GM19043 (cell line): ENCODE measurements at regions not wholly inside any gene's neighbourhood (a gene's known extent, or its start where the extent isn't known, plus 50 kb on each side); places are given as distances from the start of the nearest gene placed in this dataset.
"Not testable (repeated sequence)": the region's sequence is repeated elsewhere in the genome, so short reads cannot be mapped to it uniquely, and the experiment has no call there.

Experiments
- ATAC-seq: cut with Tn5 transposase; IDR thresholded peaks from one replicate; pipeline ENCODE4 v1.9.1; 2021; ENCODE audit warnings: low read depth; ENCODE audit not compliant: unreplicated experiment

DNA sequence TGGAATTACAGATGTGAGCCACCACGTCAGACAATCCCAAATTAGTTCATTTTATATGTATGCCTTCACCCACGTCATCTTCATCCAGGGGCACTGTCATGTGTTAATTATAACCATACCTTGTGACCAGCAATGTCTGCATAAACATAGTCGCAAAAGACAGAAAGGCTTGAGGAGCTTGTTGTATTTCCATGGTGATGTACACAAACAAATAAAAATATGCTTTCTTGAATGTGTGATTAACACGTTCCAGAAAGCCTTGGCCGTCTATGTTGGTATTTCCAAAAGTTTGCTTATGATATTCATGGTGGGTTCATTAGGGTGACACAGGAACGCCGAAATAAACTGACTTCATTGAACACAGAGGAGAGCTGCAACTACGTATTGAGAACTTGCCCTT lies 524.7 kb upstream of the ZNF717 start:
- ATAC-seq: no peak

DNA sequence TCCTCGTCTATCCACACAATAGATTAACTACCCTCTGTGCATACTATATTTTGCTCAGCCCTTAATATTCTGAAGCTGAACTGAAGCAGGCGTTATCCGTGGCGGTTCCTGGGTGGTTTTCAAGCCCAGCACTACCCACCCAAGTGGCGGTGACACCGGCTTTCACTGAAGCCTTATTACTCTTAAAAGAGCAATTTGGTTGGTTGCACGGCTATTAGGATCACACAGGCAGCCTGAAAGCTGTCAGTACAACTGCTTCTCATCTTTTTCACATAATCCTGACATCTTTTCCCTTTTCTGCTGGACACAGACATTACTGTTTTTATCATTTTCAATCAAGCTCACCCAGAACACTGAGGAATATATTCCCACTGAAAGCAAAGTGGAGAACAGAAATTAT lies 525.3 kb upstream of the ZNF717 start:
- no peak for ATAC-seq

DNA sequence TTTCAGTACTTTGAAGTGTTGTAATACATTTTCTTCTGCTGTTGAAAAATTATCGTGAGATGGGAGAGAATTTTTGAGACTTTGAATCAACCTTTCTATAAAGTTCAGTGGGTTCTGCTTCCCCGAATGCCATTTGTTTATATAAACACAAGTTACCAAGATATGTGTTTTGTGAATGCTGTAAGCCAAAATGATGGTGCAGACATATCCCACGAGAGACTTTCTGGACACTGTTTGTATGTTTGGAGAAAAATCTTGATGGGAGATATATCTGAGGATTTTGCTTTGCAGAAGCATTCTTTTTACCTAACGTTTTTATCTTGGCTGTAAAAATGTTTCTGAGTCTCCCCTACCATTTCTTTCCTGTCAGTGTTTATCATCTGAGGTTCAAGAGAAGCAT lies 526.6 kb upstream of the ZNF717 start:
- no peak for ATAC-seq

DNA sequence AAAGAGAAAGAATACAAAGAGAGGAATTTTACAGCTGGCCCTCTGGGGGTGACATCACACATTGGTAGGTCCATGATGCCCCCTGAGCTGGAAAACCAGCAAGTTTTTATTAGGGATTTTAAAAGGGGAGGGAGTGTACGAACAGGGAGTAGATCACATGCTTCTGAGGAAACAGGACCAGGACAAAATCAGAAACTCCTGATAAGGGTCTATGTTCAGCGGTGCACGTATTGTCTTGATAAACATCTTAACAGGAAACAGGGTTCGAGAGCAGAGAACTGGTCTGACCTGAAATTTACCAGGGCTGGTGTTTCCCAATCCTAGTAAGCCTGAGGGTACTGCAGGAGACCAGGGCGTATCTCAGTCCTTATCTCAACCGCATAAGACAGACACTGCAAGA lies 530.6 kb upstream of the ZNF717 start:
- not testable (repeated sequence) for ATAC-seq

DNA sequence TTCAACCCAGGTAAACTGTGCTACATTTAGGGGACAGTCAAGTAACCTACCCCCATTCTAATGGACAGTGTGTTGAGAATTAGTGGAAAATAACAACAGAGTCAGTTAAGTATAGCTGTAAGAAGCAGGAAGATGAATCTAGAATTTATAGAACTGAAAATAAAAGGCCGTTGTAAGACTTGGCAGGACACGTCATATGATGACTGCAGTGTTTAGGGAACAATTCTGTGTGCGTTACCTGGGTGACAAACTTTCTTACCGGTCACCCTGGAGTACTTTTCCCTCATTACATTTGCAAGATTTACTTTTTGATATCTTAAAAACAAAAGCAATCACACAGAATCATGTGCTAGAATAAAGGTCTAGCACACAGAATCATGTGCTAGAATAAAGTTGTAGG lies 536.3 kb upstream of the ZNF717 start:
- ATAC-seq: no peak

DNA sequence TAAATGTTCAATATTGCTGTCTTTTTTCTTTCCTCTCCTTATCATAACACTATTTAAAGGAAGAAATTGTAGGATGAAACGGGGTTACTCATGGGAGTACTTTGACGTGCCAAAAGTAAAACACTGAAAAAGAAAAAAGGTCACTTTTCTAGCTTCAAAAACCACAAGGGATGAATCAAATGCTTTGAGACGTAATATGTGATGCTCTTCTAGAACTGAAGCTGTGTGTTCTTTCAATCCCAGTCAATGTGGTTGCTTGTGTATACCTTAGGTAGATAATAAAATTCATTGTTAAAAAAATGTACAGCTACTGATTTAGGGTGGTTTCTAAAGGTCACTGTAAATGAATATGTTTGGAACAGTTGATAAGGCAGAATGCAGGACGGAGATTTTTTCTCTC lies 538.8 kb upstream of the ZNF717 start:
- ATAC-seq: no peak

DNA sequence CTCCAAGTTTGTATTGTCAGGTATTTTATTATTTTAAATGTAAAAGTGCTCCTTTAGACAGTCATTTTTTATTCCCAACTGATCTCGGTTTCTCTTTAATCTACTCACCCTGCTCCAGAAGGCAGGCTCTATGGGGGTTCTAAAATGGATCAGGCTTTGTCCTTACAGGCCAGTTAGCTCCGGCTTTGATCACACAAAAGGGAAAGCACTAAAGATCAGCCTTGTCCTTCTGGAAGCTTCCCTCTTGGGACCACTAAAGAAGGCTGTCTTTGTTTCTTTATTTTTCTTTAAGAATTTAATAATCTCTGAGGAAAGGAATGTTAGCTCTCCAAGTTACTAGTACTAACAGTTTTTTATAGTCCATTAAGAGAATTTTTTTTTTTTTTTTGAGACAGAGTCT lies 560.5 kb upstream of the ZNF717 start:
- ATAC-seq: no peak

DNA sequence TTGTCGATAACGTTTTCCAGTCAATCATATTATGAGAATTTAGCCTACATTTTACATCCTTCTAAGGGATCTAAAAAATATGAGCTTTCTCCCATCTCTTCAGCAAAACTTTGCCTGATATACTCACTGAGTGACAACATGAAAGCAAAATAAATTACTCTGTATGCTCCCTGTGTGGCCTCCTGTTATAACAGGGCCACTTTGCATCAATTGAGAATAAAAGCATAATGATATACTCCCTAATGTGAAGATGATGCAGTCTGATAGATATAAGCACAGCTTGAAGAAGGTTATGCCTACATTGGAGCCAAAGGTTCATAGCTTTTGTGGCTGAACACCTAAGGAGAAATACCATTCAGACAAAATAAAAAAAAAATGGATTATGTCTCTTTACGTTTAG lies 561.3 kb upstream of the ZNF717 start:
- no peak for ATAC-seq

DNA sequence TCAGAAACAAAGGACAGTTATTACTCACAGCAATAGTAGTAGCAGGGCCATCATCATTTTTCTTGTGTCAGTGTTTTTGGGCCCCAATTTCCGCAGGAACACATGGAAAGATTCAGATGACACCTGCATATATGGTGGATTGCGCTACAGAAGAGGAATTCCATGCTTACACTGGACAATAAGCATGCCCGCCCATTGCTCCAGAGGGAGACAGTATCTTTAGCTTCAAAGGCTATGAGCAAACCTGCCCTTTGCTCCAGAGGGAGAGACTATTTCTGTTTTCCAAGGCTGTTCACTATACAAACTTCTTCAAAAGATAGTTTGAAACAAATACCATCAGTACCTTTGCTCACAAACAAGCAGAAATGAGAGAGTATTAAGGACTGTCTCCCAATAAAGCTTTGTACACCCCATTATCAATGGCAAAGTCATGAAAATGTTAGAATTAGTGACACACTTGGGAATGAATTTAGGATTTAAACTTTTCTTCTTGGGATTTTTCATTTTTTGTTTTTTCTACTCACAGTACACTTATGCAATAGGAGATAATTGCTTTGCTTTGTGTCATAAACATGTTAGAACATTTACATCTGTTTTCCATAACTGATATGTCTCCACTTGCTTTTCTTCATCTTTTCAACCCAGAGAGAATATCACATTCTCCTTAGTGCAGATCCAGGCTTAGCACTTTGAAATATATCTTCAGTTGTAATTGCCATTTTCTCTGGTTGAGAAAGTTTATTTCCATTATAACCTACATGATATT lies 564.5 kb upstream of the ZNF717 start:
- ATAC-seq: no peak

DNA sequence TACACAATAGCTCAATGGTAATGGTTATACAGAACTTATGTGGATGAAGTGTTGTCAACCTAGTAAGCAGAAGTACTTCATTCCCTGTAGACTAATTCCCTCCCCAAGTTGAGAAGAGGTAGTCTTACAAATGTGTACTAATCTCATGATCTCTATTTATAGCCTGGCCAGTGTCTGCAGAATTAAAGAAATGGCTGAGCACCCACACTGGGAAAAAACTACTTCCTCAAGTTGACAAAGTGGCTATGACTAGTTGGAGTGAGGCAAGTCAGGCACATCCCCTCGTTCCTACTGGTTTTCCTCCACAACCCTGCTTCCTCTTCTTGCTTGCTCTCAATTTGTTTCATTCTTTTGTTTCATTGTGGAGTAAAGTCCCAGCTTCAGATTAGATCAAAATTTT lies 566.7 kb upstream of the ZNF717 start:
- no peak for ATAC-seq

DNA sequence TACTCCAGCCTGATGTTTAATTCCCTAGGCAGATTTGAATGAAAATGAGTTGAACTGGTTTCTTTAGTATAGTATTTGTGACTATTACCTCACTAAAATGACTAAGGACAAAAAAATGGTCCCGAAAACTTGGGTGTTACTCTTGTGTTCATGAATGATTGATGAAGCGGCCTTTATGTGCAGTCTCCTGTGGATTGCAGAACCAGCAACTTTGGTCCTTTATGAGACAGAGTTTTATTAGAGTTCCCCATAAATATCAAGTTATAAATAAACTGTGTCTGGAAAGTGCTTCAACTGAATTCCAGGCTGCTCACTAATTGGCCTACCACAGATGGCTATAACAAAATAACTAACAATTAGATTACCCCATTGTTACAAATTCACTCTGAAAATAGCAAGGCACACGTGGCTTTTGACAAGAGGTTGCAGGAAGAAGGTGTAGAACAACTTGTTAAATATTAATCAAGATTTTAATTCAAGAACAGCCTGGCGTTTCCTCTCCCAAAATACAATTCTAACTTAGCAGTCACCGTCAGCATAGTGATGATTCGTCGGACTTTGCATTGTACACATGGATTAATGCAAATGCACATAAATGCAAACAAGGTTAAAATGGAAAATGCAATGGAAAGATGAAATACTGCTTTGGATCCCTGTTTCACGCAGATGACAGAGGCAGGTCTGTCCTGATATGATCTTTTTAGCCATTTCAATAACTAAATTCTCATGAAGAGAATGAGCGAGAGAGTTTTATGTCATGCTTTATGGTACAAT lies 567.3 kb upstream of the ZNF717 start:
- ATAC-seq: no peak

DNA sequence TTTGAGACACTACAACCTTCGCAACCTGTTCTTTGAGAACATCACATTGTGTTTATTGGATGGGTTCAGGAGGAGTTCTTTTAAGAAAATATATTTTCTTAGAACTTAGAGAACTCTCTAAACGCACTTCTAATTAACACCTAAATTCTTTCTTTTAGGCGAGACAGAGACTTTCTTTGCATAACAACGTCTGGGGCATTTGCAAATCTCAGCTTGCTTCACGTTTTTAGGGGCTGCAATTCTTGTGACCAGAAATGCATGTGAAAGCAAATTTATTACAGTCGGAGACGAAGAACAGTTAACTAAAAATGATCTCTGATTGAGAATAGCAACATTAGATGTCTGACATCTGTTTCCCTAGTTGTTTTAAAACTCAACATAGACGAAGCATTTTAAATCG lies 568.3 kb upstream of the ZNF717 start:
- no peak for ATAC-seq

DNA sequence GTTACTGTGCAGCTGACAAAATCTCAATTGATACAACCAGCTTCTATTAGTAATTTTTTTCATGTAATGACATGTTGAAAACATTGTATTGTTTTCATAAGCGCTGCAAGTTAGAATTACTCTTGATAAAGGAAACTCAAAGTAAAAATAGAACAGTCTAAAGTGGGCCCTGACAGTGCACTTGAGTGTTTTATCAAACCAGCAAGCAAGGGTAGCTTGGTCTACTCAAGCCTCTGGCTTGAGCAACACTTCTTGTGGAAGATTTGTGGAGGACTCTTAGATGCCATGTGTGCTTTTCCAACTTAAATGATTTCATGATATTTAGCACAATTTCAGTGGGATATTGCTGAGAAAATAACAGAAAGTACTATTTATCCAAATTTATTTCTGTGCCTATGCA lies 575.7 kb upstream of the ZNF717 start:
- ATAC-seq: no peak

DNA sequence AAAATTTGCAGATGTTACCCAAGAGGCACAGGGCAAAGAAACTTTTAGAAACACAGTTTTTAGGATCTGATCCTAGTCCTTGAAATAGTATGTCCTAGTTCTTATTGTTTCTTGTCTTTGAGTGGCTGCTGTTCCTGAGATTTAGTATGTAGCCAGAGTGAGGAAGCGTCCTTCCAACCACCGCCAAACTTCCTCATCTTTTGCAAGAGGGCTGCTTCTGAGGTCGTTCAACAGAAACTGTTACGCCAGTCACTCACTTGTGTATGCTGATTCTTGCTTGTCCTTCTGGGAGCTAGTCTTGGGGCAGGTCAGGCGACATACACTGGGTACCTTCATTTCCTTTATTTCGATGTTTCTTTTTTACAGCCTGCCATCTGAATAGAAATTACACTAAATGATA lies 577.3 kb upstream of the ZNF717 start:
- ATAC-seq: no peak

DNA sequence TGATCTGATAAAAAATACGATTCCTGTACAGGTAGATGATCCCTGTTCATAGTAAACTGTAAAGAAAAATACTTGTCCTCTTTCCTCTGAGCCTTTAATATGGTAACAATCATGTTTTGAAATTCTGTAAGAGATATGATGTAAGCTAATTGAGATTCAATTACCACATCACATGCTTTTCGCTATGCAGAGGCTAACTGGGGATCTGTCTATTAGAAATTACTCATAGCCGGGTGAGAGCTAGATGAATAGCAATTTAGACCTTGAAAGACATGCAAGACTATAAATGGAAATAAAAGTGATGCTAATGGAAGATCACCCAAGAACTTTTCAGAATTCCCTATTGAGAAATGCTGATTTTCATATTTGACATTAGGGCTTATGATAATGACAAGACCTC lies 579.9 kb upstream of the ZNF717 start:
- ATAC-seq: no peak

DNA sequence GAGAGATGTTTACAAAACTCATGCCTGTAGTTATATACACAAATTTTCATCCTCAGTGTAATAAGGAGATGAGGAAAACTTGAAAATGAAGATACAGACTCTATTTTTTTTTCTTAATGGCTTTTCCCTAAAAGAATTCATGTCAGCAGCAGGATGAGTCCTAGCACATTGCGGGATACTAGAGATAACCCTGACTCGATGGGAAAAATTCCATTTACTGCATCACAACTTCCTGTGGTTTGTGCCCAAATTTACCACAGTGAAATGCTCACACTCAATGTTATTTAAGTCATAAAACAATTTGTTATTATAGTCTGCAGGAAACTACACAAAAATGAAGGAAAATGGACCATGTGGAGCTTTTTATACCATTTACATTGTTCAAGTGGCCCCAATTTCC lies 581.9 kb upstream of the ZNF717 start:
- no peak for ATAC-seq

DNA sequence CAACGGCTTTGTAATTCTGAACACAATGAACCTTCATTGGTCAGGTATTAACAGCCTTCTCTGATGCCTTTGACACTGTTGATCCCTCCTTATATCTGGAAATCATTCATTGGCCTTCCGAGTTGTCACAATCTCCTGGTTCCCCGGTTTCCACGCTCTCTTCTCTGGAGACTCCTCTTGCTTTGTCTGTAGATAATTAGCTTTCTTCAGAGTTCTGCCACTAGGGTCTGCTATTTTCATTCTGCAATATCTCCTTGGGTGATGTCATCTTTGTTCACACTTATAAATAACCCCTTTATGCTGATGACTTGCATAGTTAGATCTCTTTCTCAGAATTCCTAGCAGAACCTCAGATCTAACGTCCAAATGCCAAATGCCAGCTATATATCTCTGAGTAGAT lies 583.8 kb upstream of the ZNF717 start:
- ATAC-seq: no peak

DNA sequence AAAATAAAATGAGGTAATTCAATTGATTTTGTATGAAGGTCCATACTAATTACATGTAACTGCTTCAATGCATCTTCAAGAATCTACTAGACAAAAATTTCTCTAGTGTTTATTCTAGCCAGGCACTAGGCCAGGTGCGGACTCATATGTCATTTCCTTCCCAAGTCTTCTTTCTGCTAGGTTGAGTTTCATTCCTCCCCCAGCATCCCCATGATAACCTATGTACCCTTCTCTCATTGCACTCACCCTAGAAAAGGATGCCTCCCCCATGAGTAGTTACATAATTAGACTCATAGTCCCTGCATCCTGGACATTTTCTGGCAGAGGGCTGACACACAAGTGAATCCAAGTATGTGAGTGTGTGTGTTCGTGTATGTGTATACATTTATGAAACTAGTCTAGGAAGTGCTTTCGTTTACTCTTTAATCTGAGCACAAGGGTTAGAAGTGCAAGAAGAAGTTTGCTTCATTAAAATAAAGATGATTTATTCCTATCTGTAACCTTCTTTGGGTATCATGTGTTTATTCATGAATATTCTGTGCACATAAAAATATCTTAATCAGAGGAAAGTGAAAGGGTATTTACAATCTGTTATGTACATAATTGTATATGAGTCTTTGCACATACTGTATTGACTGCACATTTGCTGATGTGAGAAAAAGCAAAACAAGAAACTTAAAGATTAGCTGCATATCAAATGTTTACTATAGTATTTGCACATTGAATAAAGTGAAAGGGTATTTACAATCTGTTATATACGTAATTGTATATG lies 585.6 kb upstream of the ZNF717 start:
- ATAC-seq: no peak

DNA sequence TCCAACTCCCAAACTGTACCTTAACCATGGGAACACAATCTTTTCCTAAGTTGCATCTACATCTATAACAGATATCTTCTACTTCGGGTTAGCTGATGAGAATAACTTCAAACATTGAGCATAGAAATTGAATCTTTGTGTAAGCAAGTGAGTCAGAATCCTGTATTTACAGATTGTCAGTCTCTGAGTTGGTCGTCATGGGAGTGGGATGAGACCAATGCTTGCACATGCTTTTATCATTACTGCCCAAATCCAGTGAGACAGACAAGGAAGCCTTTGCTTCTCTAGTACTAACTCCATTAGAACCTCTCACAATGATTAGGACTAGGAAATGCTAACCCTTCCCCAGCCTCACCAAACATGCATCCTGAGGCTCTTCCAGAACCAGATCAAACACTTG lies 587.1 kb upstream of the ZNF717 start:
- ATAC-seq: no peak

DNA sequence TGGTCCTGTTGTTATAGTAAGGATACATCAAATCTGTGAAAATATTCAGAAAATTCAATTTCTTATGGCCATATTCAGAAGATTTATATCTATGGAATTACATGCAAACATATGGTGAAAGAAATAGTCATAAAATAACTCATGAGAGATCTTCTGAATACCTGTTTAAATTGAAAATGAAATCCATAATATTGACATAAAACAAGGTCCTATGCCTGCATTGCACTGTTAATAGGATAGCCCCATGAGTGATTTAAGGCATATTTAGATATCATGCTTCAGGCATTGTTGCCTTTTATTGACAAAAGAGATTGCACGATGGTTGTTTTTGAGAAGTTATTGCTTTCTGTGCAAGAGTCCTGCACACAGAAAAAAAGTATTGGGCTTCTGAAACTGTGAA lies 591.7 kb upstream of the ZNF717 start:
- ATAC-seq: no peak

DNA sequence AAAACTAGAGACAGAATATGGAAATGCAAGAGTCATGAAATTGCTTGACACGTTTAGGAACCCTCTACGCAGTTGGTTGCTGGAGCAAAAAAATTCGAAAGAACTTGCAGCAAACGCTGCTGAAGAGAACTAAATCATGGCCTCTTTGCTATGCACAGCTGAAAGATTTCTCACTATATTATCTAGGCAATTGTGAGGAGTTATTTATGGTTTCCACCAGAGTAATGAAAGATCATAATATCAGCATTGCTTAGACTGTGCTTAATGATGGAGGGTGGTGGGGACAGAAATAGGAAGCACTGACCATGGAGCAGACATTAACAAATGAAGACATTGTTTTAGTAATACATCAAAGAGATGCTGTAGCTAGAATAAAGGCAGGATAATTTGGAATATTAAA lies 593.4 kb upstream of the ZNF717 start:
- ATAC-seq: no peak

DNA sequence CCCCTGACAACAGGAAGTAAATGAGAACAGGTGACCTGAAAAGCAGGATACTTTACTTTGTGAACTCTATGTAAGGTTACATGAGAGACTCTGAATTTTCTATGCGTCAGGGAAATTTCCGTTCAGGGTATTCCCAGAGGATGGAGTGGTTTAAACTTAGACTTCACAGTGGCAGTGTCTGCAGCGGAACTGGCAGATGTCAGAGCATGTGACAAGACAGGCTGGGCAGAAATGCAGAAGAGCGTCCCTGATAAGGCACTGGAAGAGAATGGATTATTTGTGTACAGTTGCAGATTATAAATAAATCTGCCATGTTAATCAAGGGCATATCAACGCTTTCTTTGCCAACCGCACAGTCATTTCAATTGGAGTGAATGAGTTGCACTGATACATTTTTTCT lies 598.4 kb upstream of the ZNF717 start:
- no peak for ATAC-seq
